Natural killer cell treated with Interleukin-12 subunit alpha and Interleukin-12 subunit beta and Interleukin-15 and Interleukin-18, amount 100 ng/mL, for 72 hours (primary cell): ENCODE measurements at regions not wholly inside any gene's neighbourhood (a gene's known extent, or its start where the extent isn't known, plus 50 kb on each side); places are given as distances from the start of the nearest gene placed in this dataset.

Experiments
- ATAC-seq, 2 donors: fragments of 150-1000 bp; cut with Tn5 transposase in 1 of 2; sonication (Bioruptor Pico), chemical (Tn5 transposase) in 1 of 2; 2 replicates each; pipeline ENCODE4 v1.10.0; 2021
- DNase-seq: peaks from one replicate; pipeline ENCODE4 v3.0.0; 2022; ENCODE audit warnings: low spot score
- H3K27ac Mint-ChIP-seq, 2 donors: 1 replicate in 1 of 2; 2 replicates in 1 of 2; pipeline ENCODE4 v1.8.0; 2022; ENCODE audit warnings: mixed read lengths in 2 of 2, mild to moderate bottlenecking in 1 of 2, moderate library complexity in 1 of 2
- H3K27me3 Mint-ChIP-seq, 2 donors: 1 replicate in 1 of 2; 2 replicates in 1 of 2; pipeline ENCODE4 v1.8.0; 2022; ENCODE audit warnings: mixed read lengths in 2 of 2
- H3K36me3 Mint-ChIP-seq: one replicate; pipeline ENCODE4 v1.8.0; 2022; ENCODE audit warnings: mixed read lengths
- H3K4me1 Mint-ChIP-seq, 2 donors: 1 replicate in 1 of 2; 2 replicates in 1 of 2; pipeline ENCODE4 v1.8.0; 2022; ENCODE audit warnings: low read depth in 2 of 2, mixed read lengths in 2 of 2, mild to moderate bottlenecking in 1 of 2
- H3K4me3 Mint-ChIP-seq: one replicate; pipeline ENCODE4 v1.8.0; 2022; ENCODE audit warnings: mixed read lengths
- H3K9me3 Mint-ChIP-seq: 2 replicates; pipeline ENCODE4 v1.8.0; 2022; ENCODE audit warnings: mixed read lengths

- H3K9me3 Mint-ChIP-seq, result peaks cover 10% of the 10 kb centered on the region
- no peaks in the 10 kb centered on the region for H3K27me3 Mint-ChIP-seq
- H3K4me1 Mint-ChIP-seq, result no peaks in the 10 kb centered on the region
- H3K4me3 Mint-ChIP-seq, result no peak overlapping the region
- ATAC-seq (no peak), DNase-seq (no peak)
- no peak overlapping the region for H3K27ac Mint-ChIP-seq
- H3K36me3 Mint-ChIP-seq, result no peaks in the 10 kb centered on the region
Measured at GRCh38 chr2:180352620-180353019, 345.5 kb upstream of the CWC22 start.

DNA sequence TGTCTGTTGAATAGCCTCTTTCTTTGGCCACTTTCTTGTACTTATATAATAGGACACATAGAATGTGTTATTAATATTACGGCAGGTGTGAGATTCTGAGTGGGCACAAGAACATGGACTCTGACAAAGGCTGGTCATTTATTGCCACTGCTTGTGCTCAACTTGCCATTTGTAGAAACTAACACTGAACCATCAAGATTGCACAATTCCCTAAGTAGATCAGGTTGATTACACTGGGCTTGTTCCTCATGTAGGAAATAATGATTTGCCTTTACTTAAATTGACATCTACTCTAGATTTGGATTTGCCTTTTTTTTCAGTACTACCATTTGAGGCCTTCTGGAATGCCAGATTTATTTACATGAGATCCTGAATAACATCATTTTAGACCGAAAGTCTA, 342.7 kb upstream of the CWC22 start:
- no peaks in the 10 kb centered on the region for H3K4me1 Mint-ChIP-seq
- peaks cover 15% of the 10 kb centered on the region for H3K9me3 Mint-ChIP-seq
- no peak overlapping the region for H3K4me3 Mint-ChIP-seq
- DNase-seq (no peak), ATAC-seq (no peak)
- no peak overlapping the region for H3K27ac Mint-ChIP-seq
- no peaks in the 10 kb centered on the region for H3K27me3 Mint-ChIP-seq
- H3K36me3 Mint-ChIP-seq, result no peaks in the 10 kb centered on the region

- no peaks in the 10 kb centered on the region for H3K4me1 Mint-ChIP-seq
- H3K9me3 Mint-ChIP-seq, result peaks cover 8% of the 10 kb centered on the region
- no peaks in the 10 kb centered on the region for H3K27me3 Mint-ChIP-seq
- DNase-seq (no peak), ATAC-seq (no peak)
- H3K36me3 Mint-ChIP-seq, result no peaks in the 10 kb centered on the region
- H3K27ac Mint-ChIP-seq, result no peak overlapping the region
- no peak overlapping the region for H3K4me3 Mint-ChIP-seq
Measured at GRCh38 chr2:180343528-180344345, 336.6 kb upstream of the CWC22 start.

GRCh38 chr2:180337136-180337535, 330.0 kb upstream of the CWC22 start:
- H3K9me3 Mint-ChIP-seq, result peaks cover 17% of the 10 kb centered on the region
- no peaks in the 10 kb centered on the region for H3K4me1 Mint-ChIP-seq
- peaks cover 13% of the 10 kb centered on the region for H3K36me3 Mint-ChIP-seq
- H3K27me3 Mint-ChIP-seq, result no peaks in the 10 kb centered on the region
- ATAC-seq (no peak), DNase-seq (no peak)
- no peak overlapping the region for H3K4me3 Mint-ChIP-seq
- H3K27ac Mint-ChIP-seq, result no peak overlapping the region

GRCh38 chr2:180336550-180336949, 329.5 kb upstream of the CWC22 start:
- Mint-ChIP-seq H3K27ac (no peak overlapping the region), H3K36me3 (peaks cover 13% of the 10 kb centered on the region), H3K4me3 (no peak overlapping the region), H3K9me3 (peaks cover 17% of the 10 kb centered on the region), H3K4me1 (no peaks in the 10 kb centered on the region), H3K27me3 (no peaks in the 10 kb centered on the region)
- DNase-seq (no peak), ATAC-seq (no peak)

GRCh38 chr2:180334514-180334913, 327.4 kb upstream of the CWC22 start:
- H3K9me3 Mint-ChIP-seq, result peaks cover 17% of the 10 kb centered on the region
- H3K27ac Mint-ChIP-seq, result no peak overlapping the region
- H3K27me3 Mint-ChIP-seq, result no peaks in the 10 kb centered on the region
- peaks cover 13% of the 10 kb centered on the region for H3K36me3 Mint-ChIP-seq
- H3K4me1 Mint-ChIP-seq, result no peaks in the 10 kb centered on the region
- no peak overlapping the region for H3K4me3 Mint-ChIP-seq
- no peak for DNase-seq
- no peak for ATAC-seq

- Mint-ChIP-seq H3K27ac (no peak overlapping the region), H3K4me1 (no peaks in the 10 kb centered on the region), H3K4me3 (no peak overlapping the region), H3K36me3 (peaks cover 8% of the 10 kb centered on the region), H3K27me3 (peaks cover 0 to 8% of the 10 kb centered on the region in 2 donors), H3K9me3 (peaks cover 15% of the 10 kb centered on the region)
- ATAC-seq, result no peak
- no peak for DNase-seq
Measured at GRCh38 chr2:180328795-180329422, 321.8 kb upstream of the CWC22 start.

DNA sequence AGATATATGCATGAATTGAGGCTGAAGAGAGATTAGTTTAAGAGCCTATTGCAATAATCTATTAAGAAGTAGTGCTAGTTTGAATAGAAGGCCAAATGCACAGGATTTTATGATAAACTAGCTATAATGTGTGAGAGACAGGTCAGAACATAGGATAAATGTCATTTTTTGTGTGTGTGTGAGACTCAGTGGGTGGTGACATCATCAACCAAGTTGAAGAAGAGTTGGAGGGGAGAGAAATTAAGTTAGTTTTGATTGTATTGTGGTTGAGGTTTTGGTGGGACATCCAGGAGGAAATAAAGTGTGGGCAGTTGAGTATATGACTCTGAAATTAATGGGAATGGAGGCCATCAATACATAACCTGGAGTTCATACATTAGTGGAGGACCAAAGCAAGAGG, 320.1 kb upstream of the CWC22 start:
- peaks cover 0 to 8% of the 10 kb centered on the region in 2 donors for H3K27me3 Mint-ChIP-seq
- ATAC-seq (no peak), DNase-seq (no peak)
- no peak overlapping the region for H3K27ac Mint-ChIP-seq
- peaks cover 12% of the 10 kb centered on the region for H3K9me3 Mint-ChIP-seq
- H3K4me3 Mint-ChIP-seq, result no peak overlapping the region
- peaks cover 8% of the 10 kb centered on the region for H3K36me3 Mint-ChIP-seq
- no peaks in the 10 kb centered on the region for H3K4me1 Mint-ChIP-seq

- H3K4me1 Mint-ChIP-seq, result no peaks in the 10 kb centered on the region
- H3K27ac Mint-ChIP-seq, result no peak overlapping the region
- ATAC-seq (no peak), DNase-seq (no peak)
- peaks cover 0 to 8% of the 10 kb centered on the region in 2 donors for H3K27me3 Mint-ChIP-seq
- H3K4me3 Mint-ChIP-seq, result no peak overlapping the region
- H3K36me3 Mint-ChIP-seq, result peaks cover 8% of the 10 kb centered on the region
- H3K9me3 Mint-ChIP-seq, result peaks cover 17% of the 10 kb centered on the region
Measured at GRCh38 chr2:180325416-180326120, 318.5 kb upstream of the CWC22 start.

GRCh38 chr2:180324182-180324581, 317.1 kb upstream of the CWC22 start:
- H3K27ac Mint-ChIP-seq, result no peak overlapping the region
- H3K27me3 Mint-ChIP-seq, result peaks cover 0 to 8% of the 10 kb centered on the region in 2 donors
- peaks cover 17% of the 10 kb centered on the region for H3K9me3 Mint-ChIP-seq
- ATAC-seq (no peak), DNase-seq (no peak)
- no peaks in the 10 kb centered on the region for H3K4me1 Mint-ChIP-seq
- no peak overlapping the region for H3K4me3 Mint-ChIP-seq
- peaks cover 8% of the 10 kb centered on the region for H3K36me3 Mint-ChIP-seq

DNA sequence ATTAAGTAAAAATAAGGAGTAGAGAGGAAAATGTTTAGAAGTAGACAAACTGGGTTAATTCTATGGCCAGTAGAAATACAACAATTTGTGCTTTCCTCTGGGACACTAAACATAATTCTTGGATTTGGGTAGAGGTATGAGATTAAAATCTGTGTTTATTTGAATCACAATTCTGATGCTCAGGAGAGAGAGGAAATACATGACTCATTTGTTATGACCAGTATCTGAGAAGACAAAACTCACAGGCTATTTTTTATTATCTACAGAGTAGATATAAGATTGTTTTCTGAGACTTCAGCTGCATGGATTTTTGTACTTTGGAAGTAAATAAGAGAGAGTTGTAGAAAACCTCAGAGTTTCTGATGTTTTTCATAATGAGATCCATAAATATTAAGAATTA, 315.7 kb upstream of the CWC22 start:
- Mint-ChIP-seq H3K27ac (no peak overlapping the region), H3K4me3 (no peak overlapping the region), H3K9me3 (peaks cover 24% of the 10 kb centered on the region), H3K36me3 (peaks cover 8% of the 10 kb centered on the region), H3K27me3 (peaks cover 0 to 8% of the 10 kb centered on the region in 2 donors), H3K4me1 (no peaks in the 10 kb centered on the region)
- no peak for DNase-seq
- no peak for ATAC-seq

DNA sequence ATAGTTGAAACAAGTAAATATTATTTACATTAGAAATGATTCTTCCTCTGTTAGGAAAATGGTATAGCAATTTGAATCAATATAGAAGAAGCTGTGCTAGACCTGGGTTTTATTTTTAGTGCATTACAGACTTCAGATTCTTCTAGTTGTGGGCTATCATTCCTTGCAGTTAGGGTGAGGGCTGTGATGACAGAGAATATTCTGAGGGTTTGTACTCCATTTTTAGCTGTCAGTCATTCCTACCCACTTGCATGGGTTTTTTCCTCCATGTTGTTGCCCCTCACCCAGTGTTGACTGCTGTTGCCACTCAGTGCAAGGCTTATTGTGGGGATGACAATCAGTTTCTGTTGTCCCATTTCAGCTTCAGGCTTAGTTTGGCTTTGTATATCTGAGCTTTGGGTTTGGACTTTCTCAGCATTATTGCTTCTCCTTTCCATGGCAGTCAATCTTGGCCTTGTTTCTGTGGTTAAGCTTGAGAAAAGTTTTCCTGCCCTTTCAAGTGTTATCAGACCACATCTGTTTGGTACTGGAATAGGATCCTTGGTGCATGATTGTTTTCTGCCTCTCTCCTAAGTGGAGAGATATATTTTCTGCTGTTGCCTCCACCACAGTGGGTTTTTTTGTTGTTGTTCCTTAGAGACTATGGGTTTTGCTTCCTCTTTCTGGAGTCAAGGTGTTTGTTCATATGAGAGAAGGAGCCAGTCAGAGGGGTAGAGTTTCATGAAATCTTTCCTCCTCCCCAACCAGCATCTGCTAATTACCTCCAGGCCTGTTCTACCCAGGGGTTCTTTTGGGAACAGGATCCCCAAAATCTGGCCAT, 312.7 kb upstream of the CWC22 start:
- no peaks in the 10 kb centered on the region for H3K36me3 Mint-ChIP-seq
- no peak for ATAC-seq
- H3K9me3 Mint-ChIP-seq, result peaks cover 15% of the 10 kb centered on the region

DNA sequence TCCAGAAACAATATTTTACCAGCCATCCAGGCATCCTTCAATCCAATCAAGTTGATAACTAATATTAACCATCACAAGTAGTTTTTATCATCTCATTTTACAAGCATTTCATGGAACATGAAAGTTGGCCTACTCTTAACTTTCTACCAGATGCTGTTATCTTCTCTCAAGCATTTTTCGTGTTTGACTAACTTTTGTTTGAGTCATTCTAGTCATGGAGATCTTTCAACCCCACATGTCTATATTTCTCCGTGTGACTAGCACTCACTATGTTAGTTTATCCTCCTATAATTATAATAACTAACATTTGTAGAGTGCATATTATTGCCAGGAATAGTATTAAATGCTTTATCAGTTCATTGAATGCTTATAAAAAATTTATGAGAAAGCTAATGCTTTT, 307.0 kb upstream of the CWC22 start:
- no peaks in the 10 kb centered on the region for H3K4me1 Mint-ChIP-seq
- no peak overlapping the region for H3K27ac Mint-ChIP-seq
- ATAC-seq (no peak), DNase-seq (no peak)
- no peaks in the 10 kb centered on the region for H3K27me3 Mint-ChIP-seq
- no peak overlapping the region for H3K4me3 Mint-ChIP-seq
- peaks cover 10% of the 10 kb centered on the region for H3K9me3 Mint-ChIP-seq
- H3K36me3 Mint-ChIP-seq, result no peaks in the 10 kb centered on the region

More for the DNA sequence above, 312.7 kb upstream of the CWC22 start:
- Mint-ChIP-seq H3K27me3 (no peaks in the 10 kb centered on the region), H3K4me3 (no peak overlapping the region), H3K4me1 (no peaks in the 10 kb centered on the region), H3K27ac (no peak overlapping the region)
- no peak for DNase-seq
